ENCODE measurements at regions not wholly inside any gene's neighbourhood (a gene's known extent, or its start where the extent isn't known, plus 50 kb on each side); places are given as distances from the start of the nearest gene placed in this dataset.

- no peak overlapping the region for H3K4me3 ChIP-seq (ENCODE audit: low read depth, low read length)
These were observed 1131.0 kb downstream of the MAT2B start for GRCh38 chr5:164636456-164636855.

DNA sequence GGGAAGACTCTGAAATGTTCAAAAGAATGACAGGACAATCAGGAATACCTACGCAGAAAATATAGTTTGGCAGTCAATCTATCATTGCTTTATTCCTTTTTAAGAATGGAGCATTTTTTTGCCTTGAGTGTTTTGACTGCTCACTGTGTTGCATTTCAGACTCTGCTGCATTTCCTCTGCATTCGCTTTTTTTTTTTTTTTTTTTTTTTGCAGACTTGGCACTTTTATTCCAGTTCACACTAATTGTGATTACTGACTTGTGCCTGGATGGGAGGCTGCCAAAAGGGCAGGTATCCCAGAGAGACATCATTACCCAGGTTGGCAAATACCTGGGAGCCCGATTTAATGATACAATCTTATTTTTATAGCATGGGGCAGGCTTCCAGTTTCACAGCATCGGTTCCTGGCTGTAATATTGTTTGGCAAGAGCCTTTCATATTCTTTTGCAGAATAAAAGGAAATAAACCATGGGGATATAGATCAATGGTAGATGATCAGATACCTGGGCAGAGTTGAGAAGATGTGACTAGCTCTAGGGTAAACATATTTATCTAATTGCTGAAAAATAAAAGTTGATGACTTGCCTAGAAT lies 1132.6 kb downstream of the MAT2B start:
- H3K4me3 ChIP-seq (ENCODE audit: low read depth, low read length), result no peak overlapping the region

- no peak overlapping the region for H3K4me3 ChIP-seq (ENCODE audit: low read depth, low read length)
These were observed 1143.8 kb downstream of the MAT2B start for GRCh38 chr5:164649266-164649665.

GRCh38 chr5:164650427-164650826 lies 1145.0 kb downstream of the MAT2B start:
- no peak overlapping the region for H3K4me3 ChIP-seq (ENCODE audit: low read depth, low read length)

GRCh38 chr5:164651546-164652275 lies 1146.3 kb downstream of the MAT2B start:
- no peak overlapping the region for H3K4me3 ChIP-seq (ENCODE audit: low read depth, low read length)

DNA sequence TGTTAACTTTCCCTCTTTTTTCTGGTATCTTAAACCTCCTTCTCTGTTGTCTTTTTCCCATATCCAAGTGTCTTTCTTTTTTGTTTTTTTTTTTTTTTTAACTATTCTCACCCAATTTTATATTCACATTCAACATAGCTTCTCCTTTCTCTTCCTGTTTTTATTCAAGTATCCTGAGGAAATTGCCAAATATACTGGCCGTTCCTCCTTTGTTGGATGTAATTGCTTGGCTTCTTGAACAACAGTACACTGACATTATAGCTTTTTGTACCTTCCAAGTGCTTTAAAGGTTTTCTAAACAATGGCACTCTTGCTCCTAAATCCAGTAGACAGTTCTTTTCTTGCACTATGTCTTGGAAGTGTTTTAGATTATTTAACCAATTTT lies 1146.8 kb downstream of the MAT2B start:
- H3K4me3 ChIP-seq (ENCODE audit: low read depth, low read length), result no peak overlapping the region

DNA sequence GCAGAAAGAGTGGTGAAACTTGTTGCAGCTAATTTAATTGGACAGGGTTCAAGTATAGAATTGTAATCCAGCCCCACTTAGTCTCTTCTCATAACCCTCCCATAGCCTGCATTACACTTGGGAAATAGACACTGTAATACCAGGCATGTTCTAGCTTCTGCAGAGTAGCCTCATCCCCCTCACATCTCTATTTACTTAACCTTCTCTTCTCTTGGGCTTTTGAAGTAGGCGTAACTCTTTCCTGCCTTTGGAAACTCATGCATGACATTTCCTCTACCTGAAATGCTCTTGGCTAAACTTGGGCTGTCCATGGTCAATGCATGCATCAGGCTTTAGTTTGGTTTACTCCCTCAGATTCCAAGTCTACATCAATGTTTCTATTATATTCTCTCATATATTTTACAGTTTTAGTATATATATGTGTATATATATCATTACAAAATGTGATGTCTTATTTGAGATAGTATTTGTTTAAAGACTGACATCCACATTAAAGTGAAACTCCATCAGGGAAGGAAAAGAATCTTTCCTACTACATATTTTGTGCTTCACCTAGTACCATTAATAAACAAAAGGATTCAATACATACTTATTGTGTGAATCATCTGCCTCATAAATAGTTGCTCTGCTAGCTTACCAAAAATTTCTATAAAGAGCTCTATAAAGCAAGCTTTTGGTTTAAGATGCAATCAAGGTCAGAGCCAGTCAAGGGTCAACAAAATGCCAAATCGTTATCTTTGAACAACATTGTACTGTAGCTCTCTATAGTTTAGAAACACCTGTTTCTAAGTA lies 1158.0 kb downstream of the MAT2B start:
- H3K4me3 ChIP-seq (ENCODE audit: low read depth, low read length), result no peak overlapping the region

GRCh38 chr5:164671640-164672039 lies 1166.2 kb downstream of the MAT2B start:
- H3K4me3 ChIP-seq (ENCODE audit: low read depth, low read length), result no peak overlapping the region

GRCh38 chr5:164672205-164672604 lies 1166.8 kb downstream of the MAT2B start:
- H3K4me3 ChIP-seq (ENCODE audit: low read depth, low read length), result no peak overlapping the region

DNA sequence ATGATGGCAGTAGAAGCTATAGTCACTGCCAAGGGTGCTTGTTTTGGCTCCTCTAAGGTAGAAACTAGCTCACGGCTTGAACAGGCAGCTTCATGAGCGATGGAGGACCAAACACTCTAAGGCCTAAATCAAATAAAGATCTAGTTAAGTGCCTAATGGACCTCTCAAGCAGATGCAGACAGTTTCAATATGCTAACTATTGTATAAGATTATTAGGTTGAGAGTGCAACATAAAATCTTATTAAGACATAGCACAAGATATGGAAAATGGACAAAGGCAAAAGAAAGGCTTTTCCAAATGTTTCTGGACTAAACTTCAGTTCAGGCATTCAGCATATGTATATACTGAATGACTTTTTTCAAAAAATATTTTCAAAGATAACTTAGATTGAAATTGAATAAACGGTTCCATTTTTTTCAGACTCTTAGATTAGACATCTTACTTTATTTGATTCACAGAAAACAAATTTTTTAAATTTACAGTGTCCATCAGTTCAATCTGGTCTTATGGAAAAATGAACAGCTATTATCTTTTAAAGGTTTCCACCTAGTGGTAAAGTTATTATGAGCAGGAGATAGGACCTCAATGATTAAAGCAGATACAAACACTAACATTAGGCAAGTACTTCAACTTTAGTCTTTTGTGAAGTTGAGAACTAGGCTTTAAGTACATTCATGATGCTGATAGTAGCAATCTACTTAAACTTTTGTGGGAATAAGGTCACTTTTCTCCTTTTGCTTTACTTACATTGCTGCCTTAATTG lies 1167.7 kb downstream of the MAT2B start:
- H3K4me3 ChIP-seq (ENCODE audit: low read depth, low read length), result no peak overlapping the region

DNA sequence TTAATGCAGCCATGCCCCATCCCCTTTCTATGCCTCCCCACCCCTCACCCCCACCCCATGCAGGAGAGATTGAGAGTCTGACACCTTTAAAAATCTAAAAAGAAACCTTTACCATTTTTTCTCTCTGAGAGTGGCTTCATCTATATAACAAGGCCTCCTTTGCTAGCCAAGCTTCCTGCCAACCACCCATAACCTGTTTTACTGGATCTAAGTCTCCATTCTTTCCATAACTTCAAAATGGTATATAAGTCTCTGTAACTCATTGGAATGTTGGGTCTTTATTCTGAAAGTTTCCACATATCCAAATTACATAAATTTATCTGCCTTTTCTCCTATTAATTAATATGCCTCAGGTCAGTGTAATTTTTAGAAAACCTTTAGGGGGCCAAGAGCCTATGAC lies 1174.0 kb downstream of the MAT2B start:
- no peak overlapping the region for H3K4me3 ChIP-seq (ENCODE audit: low read depth, low read length)

DNA sequence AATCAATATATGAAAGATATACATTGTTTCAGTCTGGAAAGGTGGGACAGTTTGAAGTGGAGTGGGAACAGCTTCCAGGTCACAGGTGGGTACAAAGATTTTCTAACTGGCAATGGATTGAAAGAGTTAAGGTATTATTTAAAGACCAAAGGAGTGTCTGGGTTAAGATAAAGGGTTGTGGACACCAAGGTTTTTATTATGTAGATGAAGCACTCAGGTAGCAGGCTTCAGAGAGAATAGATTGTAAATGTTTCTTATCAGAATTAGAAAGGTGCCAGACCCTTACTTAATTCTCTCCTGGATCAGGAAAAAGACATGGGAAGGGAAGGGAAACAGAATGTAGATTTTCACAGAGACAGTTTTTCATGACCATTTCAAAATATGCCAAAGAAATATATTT lies 1174.8 kb downstream of the MAT2B start:
- H3K4me3 ChIP-seq (ENCODE audit: low read depth, low read length), result no peak overlapping the region

DNA sequence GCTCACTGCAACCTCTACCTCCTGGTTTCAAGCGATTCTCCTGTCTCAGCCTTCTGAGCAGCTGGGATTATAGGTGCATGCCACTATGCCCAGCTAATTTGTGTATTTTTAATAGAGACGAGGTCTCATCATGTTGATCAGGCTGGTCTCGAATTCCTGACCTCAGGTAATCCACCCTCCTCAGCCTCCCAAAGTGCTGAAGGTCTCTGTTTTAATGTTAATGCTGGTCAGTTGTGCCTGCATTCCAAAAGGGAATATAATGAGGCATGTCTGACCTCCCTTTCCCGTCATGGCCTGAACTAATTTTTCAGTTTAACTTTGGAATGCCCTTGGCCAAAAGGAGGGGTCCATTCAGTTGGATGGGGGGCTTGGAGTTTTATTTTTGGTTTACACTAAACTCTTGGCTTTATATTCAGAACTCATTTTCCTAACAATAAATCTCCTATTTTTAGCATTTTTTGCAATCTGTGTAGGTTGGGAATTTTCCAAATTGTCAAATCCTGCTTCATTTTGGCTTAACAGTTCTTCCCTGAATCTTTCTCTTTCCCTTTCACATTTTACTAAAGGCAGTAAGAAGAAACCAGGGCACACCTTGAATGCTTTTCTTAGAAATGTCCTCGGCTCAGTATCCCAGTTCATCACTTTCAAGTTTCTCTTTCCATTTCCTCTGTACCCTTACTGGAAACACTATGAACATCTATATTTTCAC lies 1175.5 kb downstream of the MAT2B start:
- H3K4me3 ChIP-seq (ENCODE audit: low read depth, low read length), result no peak overlapping the region

- no peak overlapping the region for H3K4me3 ChIP-seq (ENCODE audit: low read depth, low read length)
These were observed 1182.0 kb downstream of the MAT2B start for GRCh38 chr5:164687391-164687790.

GRCh38 chr5:164688437-164688836 lies 1183.0 kb downstream of the MAT2B start:
- H3K4me3 ChIP-seq (ENCODE audit: low read depth, low read length), result no peak overlapping the region

- no peak overlapping the region for H3K4me3 ChIP-seq (ENCODE audit: low read depth, low read length)
These were observed 1203.4 kb downstream of the MAT2B start for GRCh38 chr5:164708831-164709230.

DNA sequence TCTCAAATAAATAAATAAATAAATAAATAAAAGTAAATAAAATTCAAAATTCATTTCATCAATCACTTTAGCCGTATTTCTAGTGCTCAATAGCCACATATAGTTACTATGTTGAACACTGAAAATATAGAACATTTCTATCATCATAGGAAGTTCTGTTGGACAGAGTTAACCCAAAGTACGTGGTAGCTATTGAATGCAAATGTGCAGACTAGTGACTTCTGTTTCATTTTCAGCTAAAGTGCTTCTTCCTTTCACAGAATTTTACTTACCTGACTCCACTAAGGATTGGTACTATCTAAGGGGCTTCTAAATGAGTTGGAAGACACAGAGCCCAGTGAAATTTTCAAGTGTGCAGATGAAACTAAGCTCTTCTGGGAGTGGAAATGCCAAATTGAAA lies 1208.3 kb downstream of the MAT2B start:
- H3K4me3 ChIP-seq (ENCODE audit: low read depth, low read length), result no peak overlapping the region

- H3K4me3 ChIP-seq (ENCODE audit: low read depth, low read length), result no peak overlapping the region
These were observed 1215.7 kb downstream of the MAT2B start for GRCh38 chr5:164721116-164721515.

DNA sequence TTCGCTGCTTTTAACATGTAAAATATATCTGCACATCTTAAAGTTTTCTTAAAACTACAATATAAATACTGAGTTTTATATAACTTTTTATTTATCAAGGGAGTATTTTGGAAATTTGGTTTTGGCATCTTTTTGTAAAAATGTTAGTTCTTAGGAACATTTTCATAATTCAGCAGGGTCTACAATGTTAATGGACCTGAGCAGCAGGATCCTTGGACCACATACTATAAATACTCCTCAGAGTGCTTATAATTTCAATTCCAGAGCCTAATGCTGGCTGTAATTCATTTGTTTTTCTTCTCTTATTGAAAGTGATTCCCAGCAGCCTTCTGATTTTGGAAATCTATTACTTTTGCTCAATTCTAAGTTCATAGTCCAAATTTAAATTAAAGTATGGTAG lies 1216.2 kb downstream of the MAT2B start:
- no peak overlapping the region for H3K4me3 ChIP-seq (ENCODE audit: low read depth, low read length)

- H3K4me3 ChIP-seq (ENCODE audit: low read depth, low read length), result no peak overlapping the region
These were observed 1217.3 kb downstream of the MAT2B start for GRCh38 chr5:164722702-164723101.

DNA sequence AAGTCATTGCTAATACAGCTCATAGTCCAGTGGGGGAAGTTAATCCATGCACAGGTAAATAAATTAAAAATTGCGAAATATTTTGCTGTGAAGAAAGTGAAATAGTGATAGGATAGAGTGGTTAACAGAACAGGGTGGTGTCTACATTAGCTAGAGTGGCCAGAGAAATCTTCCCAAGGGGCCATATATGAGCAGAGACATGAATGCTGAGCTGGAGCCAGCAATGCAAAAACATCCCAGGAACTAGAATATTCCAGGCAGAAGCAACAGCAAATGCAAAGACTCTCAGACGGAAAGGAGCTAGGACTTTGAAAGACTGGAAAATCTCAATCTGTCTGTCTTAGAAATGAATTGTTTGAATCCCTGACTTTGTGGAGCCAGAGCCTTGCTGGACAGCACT lies 1221.6 kb downstream of the MAT2B start:
- no peak overlapping the region for H3K4me3 ChIP-seq (ENCODE audit: low read depth, low read length)

Data from iPS-11a (cell line).